GM21619 (cell line): ENCODE measurements at regions not wholly inside any gene's neighbourhood (a gene's known extent, or its start where the extent isn't known, plus 50 kb on each side); places are given as distances from the start of the nearest gene placed in this dataset.
A peak's percentile ranks its signal among the peaks of the same experiment; 100 is the strongest.

Experiments
- ATAC-seq: cut with Tn5 transposase; IDR thresholded peaks from one replicate; pipeline ENCODE4 v1.9.1; 2021; ENCODE audit not compliant: unreplicated experiment

- no peak for ATAC-seq
Measured at GRCh38 chr13:64962404-64962803, 2267.7 kb downstream of the PCDH9 start.

- no peak for ATAC-seq
Measured at GRCh38 chr13:64959276-64959675, 2270.9 kb downstream of the PCDH9 start.

- no peak for ATAC-seq
Measured at GRCh38 chr13:64958106-64958505, 2272.0 kb downstream of the PCDH9 start.

- ATAC-seq: no peak
Measured at GRCh38 chr13:64938660-64939059, 2291.5 kb downstream of the PCDH9 start.

GRCh38 chr13:64937302-64937701 lies 2292.8 kb downstream of the PCDH9 start:
- no peak for ATAC-seq

- ATAC-seq: no peak
Measured at GRCh38 chr13:64936879-64937278, 2293.3 kb downstream of the PCDH9 start.

GRCh38 chr13:64935441-64935840 lies 2294.7 kb downstream of the PCDH9 start:
- no peak for ATAC-seq

GRCh38 chr13:64934569-64935362 lies 2295.4 kb downstream of the PCDH9 start:
- ATAC-seq: no peak

GRCh38 chr13:64930636-64931035 lies 2299.5 kb downstream of the PCDH9 start:
- ATAC-seq: no peak

GRCh38 chr13:64928696-64929499 lies 2301.2 kb downstream of the PCDH9 start:
- ATAC-seq: peak; percentile 87

- no peak for ATAC-seq
Measured at GRCh38 chr13:64925727-64926126, 2304.4 kb downstream of the PCDH9 start.

- no peak for ATAC-seq
Measured at GRCh38 chr13:64925284-64925683, 2304.9 kb downstream of the PCDH9 start.

- no peak for ATAC-seq
Measured at GRCh38 chr13:64924401-64924800, 2305.7 kb downstream of the PCDH9 start.

GRCh38 chr13:64917566-64917965 lies 2312.6 kb downstream of the PCDH9 start:
- ATAC-seq: no peak

- ATAC-seq: no peak
Measured at GRCh38 chr13:64912141-64912540, 2318.0 kb downstream of the PCDH9 start.

- ATAC-seq: no peak
Measured at GRCh38 chr13:64910096-64910495, 2320.0 kb downstream of the PCDH9 start.

GRCh38 chr13:64909184-64909583 lies 2321.0 kb downstream of the PCDH9 start:
- no peak for ATAC-seq

GRCh38 chr13:64900039-64900438 lies 2330.1 kb downstream of the PCDH9 start:
- no peak for ATAC-seq

GRCh38 chr13:64884976-64885375 lies 2345.2 kb downstream of the PCDH9 start:
- ATAC-seq: no peak

GRCh38 chr13:64877176-64877575 lies 2353.0 kb downstream of the PCDH9 start:
- no peak for ATAC-seq

- no peak for ATAC-seq
Measured at GRCh38 chr13:64871742-64872141, 2358.4 kb downstream of the PCDH9 start.

GRCh38 chr13:64869539-64869938 lies 2360.6 kb downstream of the PCDH9 start:
- ATAC-seq: no peak
